HCT116 (cell line): ENCODE measurements at regions not wholly inside any gene's neighbourhood (a gene's known extent, or its start where the extent isn't known, plus 50 kb on each side); places are given as distances from the start of the nearest gene placed in this dataset.

Experiments used
- ATAC-seq: fragments of 200-7000 bp; cut with Tn5 transposase; 2 replicates; pipeline ENCODE4 v1.9.1; 2020; ENCODE audit warnings: mild to moderate bottlenecking, moderate library complexity
- BruUV-seq: library from RNA; stranded (reverse); fragments of 400-500 nt; replicated peaks from 2 replicates; lab custom pipeline; 2021; lab: Mats Ljungman, UMichigan
- CTCF ChIA-PET: fragments of 300-600 bp; sonication (Branson Sonifier 250); formaldehyde crosslinking; loops from one replicate; lab custom pipeline; 2021; ENCODE audit warnings: antibody characterized with exemption; lab: Charles Lee
- POLR2A ChIA-PET: fragments of 300-600, 350-600 bp; sonication (Branson Sonifier 250); formaldehyde crosslinking; loops from one replicate; lab custom pipeline; 2021; ENCODE audit warnings: antibody characterized with exemption; lab: Charles Lee
- RAD21 ChIA-PET, 2 experiments: fragments of 300-600 bp; sonication (Branson Sonifier 250); formaldehyde crosslinking; loops; one replicate each; lab custom pipeline; 2023; ENCODE audit warnings: low total read pairs in 2 of 2; ENCODE audit not compliant: uncharacterized antibody in 2 of 2, unreplicated experiment in 2 of 2, low non-redundant PET in 1 of 2; lab: Charles Lee
- DNase-seq: peaks from one replicate; pipeline ENCODE4 v3.0.0-alpha.2; 2010; ENCODE audit warnings: low read depth, low spot score
- H2AFZ ChIP-seq: fragments of 200-600 bp; shearing (Covaris generic), sonication (generic); 2 replicates; pipeline ENCODE4 v1.6.1; 2017; ENCODE audit warnings: low read depth, mixed run types, mixed read lengths, antibody characterized with exemption, low read length; ENCODE audit not compliant: poor library complexity, severe bottlenecking
- H3K27ac ChIP-seq: 2 replicates; pipeline ENCODE4 v1.5.1; 2012; ENCODE audit warnings: low read depth, low read length
- H3K27me3 ChIP-seq: fragments of 200-600 bp; sonication (generic); 2 replicates; pipeline ENCODE4 v1.6.1; 2016; ENCODE audit warnings: mixed run types, low read length, mixed read lengths; ENCODE audit not compliant: insufficient read depth
- H3K36me3 ChIP-seq, 2 experiments: fragments of 200-500 bp in 1 of 2; fragments of 200-600 bp in 1 of 2; sonication (Bioruptor generic) in 1 of 2; sonication (generic) in 1 of 2; 2 replicates each; pipeline versions ENCODE4 v1.5.1 to v1.6.1; 2014 to 2016; ENCODE audit warnings: low read length in 2 of 2, inconsistent platforms in 1 of 2, mixed read lengths in 1 of 2, mixed run types in 1 of 2; ENCODE audit not compliant: insufficient read depth in 2 of 2, control insufficient read depth in 1 of 2
- H3K4me1 ChIP-seq, 2 experiments: fragments of 200-600 bp in 1 of 2; sonication (generic) in 1 of 2; 2 replicates each; pipeline versions ENCODE4 v1.5.1 to v1.6.1; 2012 to 2017; ENCODE audit warnings: low read length in 2 of 2, inconsistent platforms in 1 of 2, mild to moderate bottlenecking in 1 of 2, mixed read lengths in 1 of 2, mixed run types in 1 of 2, moderate library complexity in 1 of 2; ENCODE audit not compliant: insufficient read depth in 2 of 2, control insufficient read depth in 1 of 2
- H3K4me2 ChIP-seq: fragments of 200-600 bp; sonication (generic); 2 replicates; pipeline ENCODE4 v1.6.1; 2017; ENCODE audit warnings: mixed run types, low read length, mixed read lengths
- H3K4me3 ChIP-seq, 2 experiments: fragments of 200-600 bp in 1 of 2; sonication (generic) in 1 of 2; replicated peaks in 1 of 2; 2 replicates each; pipeline ENCODE4 v1.5.1; 2011 to 2016; ENCODE audit warnings: low read length in 2 of 2, control low read depth in 1 of 2, low read depth in 1 of 2, mild to moderate bottlenecking in 1 of 2, mixed read lengths in 1 of 2, mixed run types in 1 of 2
- H3K79me2 ChIP-seq: fragments of 200-600 bp; sonication (generic); 2 replicates; pipeline ENCODE4 v1.6.1; 2017; ENCODE audit warnings: mild to moderate bottlenecking, mixed run types, low read length, moderate library complexity, mixed read lengths; ENCODE audit not compliant: insufficient read depth
- H3K9ac ChIP-seq: fragments of 200-600 bp; sonication (generic); 2 replicates; pipeline ENCODE4 v1.6.1; 2016; ENCODE audit warnings: low read length, mixed read lengths
- H3K9me2 ChIP-seq: fragments of 200-600 bp; sonication (generic), shearing (Covaris generic); 2 replicates; pipeline ENCODE4 v1.6.1; 2017; ENCODE audit warnings: mixed run types, mild to moderate bottlenecking, moderate library complexity; ENCODE audit not compliant: insufficient read depth
- H3K9me3 ChIP-seq, 2 experiments: fragments of 200-500 bp in 1 of 2; fragments of 200-600 bp in 1 of 2; sonication (Bioruptor generic) in 1 of 2; sonication (generic) in 1 of 2; 2 replicates each; pipeline ENCODE4 v1.6.1; 2014 to 2017; ENCODE audit warnings: low read length in 2 of 2, mixed read lengths in 2 of 2, inconsistent platforms in 1 of 2, low read depth in 1 of 2, mild to moderate bottlenecking in 1 of 2, mixed run types in 1 of 2, moderate library complexity in 1 of 2; ENCODE audit not compliant: control insufficient read depth in 1 of 2, insufficient read depth in 1 of 2
- H4K20me1 ChIP-seq: fragments of 200-600 bp; sonication (generic), shearing (Covaris generic); 2 replicates; pipeline ENCODE4 v1.6.1; 2017; ENCODE audit warnings: mixed run types, mild to moderate bottlenecking, moderate library complexity; ENCODE audit not compliant: insufficient read depth
- CBX3 ChIP-seq: IDR thresholded peaks from 2 replicates; pipeline ENCODE4 v1.6.1; 2012; ENCODE audit warnings: low read depth
- ELF1 ChIP-seq: IDR thresholded peaks from 2 replicates; pipeline ENCODE4 v1.6.1; 2012; ENCODE audit warnings: low read depth, borderline replicate concordance
- EZH2 ChIP-seq: fragments of 200-600 bp; sonication (generic); IDR thresholded peaks from 2 replicates; pipeline ENCODE4 v1.6.1; 2017; ENCODE audit warnings: antibody characterized with exemption, mixed run types
- EZH2phosphoT487 ChIP-seq: fragments of 200-600 bp; IDR thresholded peaks from 2 replicates; pipeline ENCODE4 v1.6.1; 2018; ENCODE audit warnings: antibody characterized with exemption, borderline replicate concordance
- FOSL1 ChIP-seq: IDR thresholded peaks from 2 replicates; pipeline ENCODE4 v1.6.1; 2012; ENCODE audit warnings: low read depth
- POLR2A ChIP-seq: IDR thresholded peaks from 2 replicates; pipeline ENCODE4 v1.7.0; 2011; ENCODE audit warnings: borderline replicate concordance; ENCODE audit not compliant: insufficient read depth, insufficient read length; ENCODE audit errors: extremely low read depth
- ZFX ChIP-seq: fragments of 450-650 bp; IDR thresholded peaks from 2 replicates; pipeline ENCODE4 v1.6.1; 2017
- ZNF274 ChIP-seq: fragments of 200-500 bp; sonication (Bioruptor generic); IDR thresholded peaks from 2 replicates; pipeline ENCODE4 v1.6.1; 2014; ENCODE audit warnings: mild to moderate bottlenecking, low read depth, low read length, inconsistent platforms
- intact Hi-C: fragments of 100-400 bp; cut with micrococcal nuclease; formaldehyde crosslinking; loops from 2 replicates; pipeline ENCODE4 v1.10.0; 2022
- TF ChIP-seq, protein P1 (sequence below): IDR thresholded peaks from 2 replicates; pipeline ENCODE4 v1.6.1; 2012; ENCODE audit warnings: low read depth
- TF ChIP-seq, protein P2 (sequence below): IDR thresholded peaks from 2 replicates; pipeline ENCODE4 v1.6.1; 2012
- TF ChIP-seq, protein P3 (sequence below), 3 experiments: fragments of 200-600 bp in 1 of 3; sonication (generic) in 1 of 3; IDR thresholded peaks in 2 of 3; conservative IDR thresholded peaks in 1 of 3; 2 replicates each; pipeline ENCODE4 v1.5.1; 2012 to 2017; ENCODE audit warnings: low read depth in 2 of 3, low read length in 2 of 3, antibody characterized with exemption in 1 of 3, borderline replicate concordance in 1 of 3, control low read depth in 1 of 3, mild to moderate bottlenecking in 1 of 3, mixed read lengths in 1 of 3, mixed run types in 1 of 3, moderate library complexity in 1 of 3; ENCODE audit not compliant: insufficient read depth in 1 of 3

DNA sequence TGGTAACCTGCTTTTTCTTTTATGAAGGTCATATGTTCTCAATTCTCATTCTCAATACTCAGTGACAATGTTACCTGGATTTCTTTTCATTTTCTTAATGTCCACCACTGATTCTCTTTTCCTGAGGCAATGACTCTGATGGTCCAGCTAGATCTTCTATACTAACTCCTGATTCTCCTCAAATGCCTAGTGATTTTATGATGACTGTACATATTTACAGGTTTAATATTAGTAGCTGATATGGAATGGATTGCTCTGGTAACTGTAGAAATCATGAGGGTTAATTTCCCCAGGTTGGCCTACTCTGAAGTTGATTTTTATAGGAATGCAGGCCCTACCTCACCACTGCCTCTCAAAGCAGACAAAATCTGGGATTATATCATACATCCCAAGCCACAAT, 308.6 kb upstream of the CNR1 start:
- H3K9me3 ChIP-seq: no peaks in the 10 kb centered on the region
- H3K79me2 ChIP-seq: no peaks in the 10 kb centered on the region
- ChIA-PET RAD21 (no interaction called here), CTCF (no interaction called here)
- no TSS peak for BruUV-seq
- no peak overlapping the region for H3K4me3 ChIP-seq
- DNase-seq: no peak
- ATAC-seq: no peak
- TF ChIP-seq ZFX (no peak), CBX3 (no peak)
- TF ChIP-seq, protein P1, sequence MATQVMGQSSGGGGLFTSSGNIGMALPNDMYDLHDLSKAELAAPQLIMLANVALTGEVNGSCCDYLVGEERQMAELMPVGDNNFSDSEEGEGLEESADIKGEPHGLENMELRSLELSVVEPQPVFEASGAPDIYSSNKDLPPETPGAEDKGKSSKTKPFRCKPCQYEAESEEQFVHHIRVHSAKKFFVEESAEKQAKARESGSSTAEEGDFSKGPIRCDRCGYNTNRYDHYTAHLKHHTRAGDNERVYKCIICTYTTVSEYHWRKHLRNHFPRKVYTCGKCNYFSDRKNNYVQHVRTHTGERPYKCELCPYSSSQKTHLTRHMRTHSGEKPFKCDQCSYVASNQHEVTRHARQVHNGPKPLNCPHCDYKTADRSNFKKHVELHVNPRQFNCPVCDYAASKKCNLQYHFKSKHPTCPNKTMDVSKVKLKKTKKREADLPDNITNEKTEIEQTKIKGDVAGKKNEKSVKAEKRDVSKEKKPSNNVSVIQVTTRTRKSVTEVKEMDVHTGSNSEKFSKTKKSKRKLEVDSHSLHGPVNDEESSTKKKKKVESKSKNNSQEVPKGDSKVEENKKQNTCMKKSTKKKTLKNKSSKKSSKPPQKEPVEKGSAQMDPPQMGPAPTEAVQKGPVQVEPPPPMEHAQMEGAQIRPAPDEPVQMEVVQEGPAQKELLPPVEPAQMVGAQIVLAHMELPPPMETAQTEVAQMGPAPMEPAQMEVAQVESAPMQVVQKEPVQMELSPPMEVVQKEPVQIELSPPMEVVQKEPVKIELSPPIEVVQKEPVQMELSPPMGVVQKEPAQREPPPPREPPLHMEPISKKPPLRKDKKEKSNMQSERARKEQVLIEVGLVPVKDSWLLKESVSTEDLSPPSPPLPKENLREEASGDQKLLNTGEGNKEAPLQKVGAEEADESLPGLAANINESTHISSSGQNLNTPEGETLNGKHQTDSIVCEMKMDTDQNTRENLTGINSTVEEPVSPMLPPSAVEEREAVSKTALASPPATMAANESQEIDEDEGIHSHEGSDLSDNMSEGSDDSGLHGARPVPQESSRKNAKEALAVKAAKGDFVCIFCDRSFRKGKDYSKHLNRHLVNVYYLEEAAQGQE: no peak
- TF ChIP-seq, protein P2, sequence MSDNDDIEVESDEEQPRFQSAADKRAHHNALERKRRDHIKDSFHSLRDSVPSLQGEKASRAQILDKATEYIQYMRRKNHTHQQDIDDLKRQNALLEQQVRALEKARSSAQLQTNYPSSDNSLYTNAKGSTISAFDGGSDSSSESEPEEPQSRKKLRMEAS: no peak
- TF ChIP-seq, all 23 proteins: peak for 0
- H4K20me1 ChIP-seq: no peaks in the 10 kb centered on the region
- intact Hi-C loops: no loop called here
- H3K27me3 ChIP-seq: peaks cover 5% of the 10 kb centered on the region; the same call in 1 of the 2 replicates
- no peak overlapping the region for H3K4me2 ChIP-seq
- H3K4me1 ChIP-seq: no peaks in the 10 kb centered on the region
- POLR2A ChIA-PET: no interaction called here
- no peak overlapping the region for H2AFZ ChIP-seq
- H3K36me3 ChIP-seq: no peaks in the 10 kb centered on the region
- H3K9me2 ChIP-seq: no peaks in the 10 kb centered on the region
- H3K27ac ChIP-seq: no peak overlapping the region
- H3K9ac ChIP-seq: no peak overlapping the region

DNA sequence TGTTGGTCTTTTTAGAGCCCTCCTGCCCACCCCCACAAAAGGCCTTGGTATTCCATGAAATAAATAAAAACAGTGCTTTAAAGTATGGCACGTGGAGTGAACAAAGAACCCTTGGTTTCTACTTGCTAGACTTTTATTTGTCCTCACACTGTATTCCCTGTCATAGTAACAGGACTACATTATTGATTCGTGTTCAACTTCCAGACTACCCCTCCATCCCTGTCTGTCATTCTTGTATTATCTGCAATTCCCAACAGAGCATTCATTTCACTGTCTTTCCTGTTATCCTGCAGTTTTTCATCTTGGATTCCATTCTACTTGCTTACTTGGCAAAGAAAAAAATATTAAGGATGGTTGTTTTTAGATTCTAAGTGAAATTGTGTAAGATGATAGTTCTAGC, 307.4 kb upstream of the CNR1 start:
- ChIA-PET RAD21 (no interaction called here), CTCF (interaction anchor here (0.8 kb wide), 1 partner anchor 20 kb away, joined by 4 read pairs; no protein-coding TSS in a partner anchor)
- TF ChIP-seq, protein P3, sequence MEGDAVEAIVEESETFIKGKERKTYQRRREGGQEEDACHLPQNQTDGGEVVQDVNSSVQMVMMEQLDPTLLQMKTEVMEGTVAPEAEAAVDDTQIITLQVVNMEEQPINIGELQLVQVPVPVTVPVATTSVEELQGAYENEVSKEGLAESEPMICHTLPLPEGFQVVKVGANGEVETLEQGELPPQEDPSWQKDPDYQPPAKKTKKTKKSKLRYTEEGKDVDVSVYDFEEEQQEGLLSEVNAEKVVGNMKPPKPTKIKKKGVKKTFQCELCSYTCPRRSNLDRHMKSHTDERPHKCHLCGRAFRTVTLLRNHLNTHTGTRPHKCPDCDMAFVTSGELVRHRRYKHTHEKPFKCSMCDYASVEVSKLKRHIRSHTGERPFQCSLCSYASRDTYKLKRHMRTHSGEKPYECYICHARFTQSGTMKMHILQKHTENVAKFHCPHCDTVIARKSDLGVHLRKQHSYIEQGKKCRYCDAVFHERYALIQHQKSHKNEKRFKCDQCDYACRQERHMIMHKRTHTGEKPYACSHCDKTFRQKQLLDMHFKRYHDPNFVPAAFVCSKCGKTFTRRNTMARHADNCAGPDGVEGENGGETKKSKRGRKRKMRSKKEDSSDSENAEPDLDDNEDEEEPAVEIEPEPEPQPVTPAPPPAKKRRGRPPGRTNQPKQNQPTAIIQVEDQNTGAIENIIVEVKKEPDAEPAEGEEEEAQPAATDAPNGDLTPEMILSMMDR (IDR thresholded peaks at IDR 0.05 in 2 of 3, conservative IDR thresholded peaks at IDR 0.05 in 1 of 3; ENCODE audit: borderline replicate concordance in 1 of 3, insufficient read depth in 1 of 3, low read depth in 2 of 3, low read length in 2 of 3): no peak
- TF ChIP-seq ZNF274: no peak
- TF ChIP-seq EZH2phosphoT487: no peak
- TF ChIP-seq FOSL1: no peak
- TF ChIP-seq EZH2: no peak
- TF ChIP-seq POLR2A: no peak
- TF ChIP-seq, protein P1: no peak
- TF ChIP-seq ELF1: no peak

More for the DNA sequence above, 307.4 kb upstream of the CNR1 start:
- intact Hi-C loops: no loop called here
- no peak overlapping the region for H2AFZ ChIP-seq
- no peaks in the 10 kb centered on the region for H3K9me3 ChIP-seq
- no peaks in the 10 kb centered on the region for H3K79me2 ChIP-seq
- DNase-seq: no peak
- no peak for ATAC-seq
- no peaks in the 10 kb centered on the region for H3K36me3 ChIP-seq
- no peak overlapping the region for H3K4me3 ChIP-seq
- no TSS peak for BruUV-seq
- no peak overlapping the region for H3K27ac ChIP-seq
- no peak overlapping the region for H3K4me2 ChIP-seq
- no peaks in the 10 kb centered on the region for H4K20me1 ChIP-seq
- POLR2A ChIA-PET: no interaction called here
- H3K9ac ChIP-seq: no peak overlapping the region
- no peaks in the 10 kb centered on the region for H3K9me2 ChIP-seq
- peaks cover 5% of the 10 kb centered on the region; the same call in 1 of the 2 replicates for H3K27me3 ChIP-seq
- H3K4me1 ChIP-seq: no peaks in the 10 kb centered on the region
